HG03571 (cell line): ENCODE measurements at regions not wholly inside any gene's neighbourhood (a gene's known extent, or its start where the extent isn't known, plus 50 kb on each side); places are given as distances from the start of the nearest gene placed in this dataset.

Experiments used
- ATAC-seq: cut with Tn5 transposase; IDR thresholded peaks from one replicate; pipeline ENCODE4 v1.9.1; 2021; ENCODE audit not compliant: unreplicated experiment

DNA sequence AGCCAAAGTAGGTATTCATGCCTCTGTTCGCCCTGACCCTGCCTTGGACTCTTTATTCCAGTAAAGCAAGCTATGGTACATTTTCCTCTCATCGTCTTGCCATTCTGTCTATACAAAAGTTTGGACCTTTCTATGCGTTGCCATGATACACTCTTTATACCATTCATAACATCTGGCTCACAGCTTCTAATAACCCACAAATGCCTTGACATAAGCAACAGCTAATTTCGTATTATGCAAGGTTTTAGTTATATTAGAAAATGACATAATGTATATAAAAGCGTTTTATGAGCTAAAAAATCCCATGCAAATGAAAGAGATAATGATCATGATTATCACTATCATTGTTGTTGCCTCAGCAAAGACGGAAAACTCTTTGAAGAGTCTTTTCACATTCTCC is 265.7 kb downstream of the TMEM167A start:
- ATAC-seq = no peak

DNA sequence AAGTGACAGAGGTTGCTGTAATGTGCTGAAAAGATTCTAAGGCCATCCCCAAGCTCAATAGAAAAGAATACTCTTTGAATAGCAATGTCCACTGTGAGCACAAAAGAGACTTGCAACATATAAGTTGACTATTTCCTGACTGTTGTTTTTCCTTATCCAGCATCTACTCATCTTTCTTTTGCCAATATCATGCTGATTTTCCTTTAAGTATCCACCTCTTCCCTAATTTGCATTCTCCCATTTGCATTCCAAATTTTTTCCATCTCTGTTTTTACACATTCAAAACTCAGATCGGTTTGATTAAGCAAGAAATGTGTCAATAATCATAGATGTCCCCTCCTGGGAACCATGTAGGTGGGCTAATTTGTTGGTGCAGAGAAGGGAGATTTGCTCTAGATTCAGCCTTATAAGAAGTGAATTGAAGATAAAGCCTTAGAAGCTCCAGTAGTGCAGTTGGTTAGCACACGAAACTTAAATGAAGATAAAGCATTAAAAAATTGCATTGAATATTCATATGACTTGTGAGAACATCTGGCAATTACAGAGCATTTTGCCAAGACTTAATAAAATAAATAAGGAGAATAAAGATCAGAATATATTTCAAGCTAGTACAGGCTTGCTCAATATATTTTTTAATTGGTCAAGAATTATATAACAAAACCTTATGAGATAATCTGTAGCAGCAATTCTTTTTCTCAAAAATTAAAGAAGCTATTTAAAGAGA is 267.6 kb downstream of the TMEM167A start:
- ATAC-seq = no peak

- ATAC-seq = no peak
These were observed 268.2 kb downstream of the TMEM167A start for GRCh38 chr5:82808960-82809359.

- no peak for ATAC-seq
These were observed 270.2 kb downstream of the TMEM167A start for GRCh38 chr5:82807021-82807420.

DNA sequence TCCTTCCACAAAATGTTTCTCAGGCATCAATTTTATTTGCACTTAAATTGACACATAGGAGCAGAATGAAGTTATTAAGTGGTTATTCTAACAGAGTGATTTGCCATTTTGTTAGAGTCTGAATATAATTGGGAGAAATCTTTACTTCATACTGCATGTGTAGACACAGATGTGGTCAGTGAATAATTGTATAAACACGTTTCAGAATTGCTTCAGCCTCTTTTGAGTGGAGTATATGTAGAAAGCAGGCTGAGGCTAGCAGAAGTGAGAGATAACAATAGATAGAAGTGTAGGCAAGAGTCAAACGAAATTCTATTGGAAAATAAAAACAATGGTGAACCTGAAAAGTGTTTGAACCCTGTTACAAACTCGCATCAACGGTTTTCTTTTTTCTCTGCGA is 270.7 kb downstream of the TMEM167A start:
- ATAC-seq = no peak

DNA sequence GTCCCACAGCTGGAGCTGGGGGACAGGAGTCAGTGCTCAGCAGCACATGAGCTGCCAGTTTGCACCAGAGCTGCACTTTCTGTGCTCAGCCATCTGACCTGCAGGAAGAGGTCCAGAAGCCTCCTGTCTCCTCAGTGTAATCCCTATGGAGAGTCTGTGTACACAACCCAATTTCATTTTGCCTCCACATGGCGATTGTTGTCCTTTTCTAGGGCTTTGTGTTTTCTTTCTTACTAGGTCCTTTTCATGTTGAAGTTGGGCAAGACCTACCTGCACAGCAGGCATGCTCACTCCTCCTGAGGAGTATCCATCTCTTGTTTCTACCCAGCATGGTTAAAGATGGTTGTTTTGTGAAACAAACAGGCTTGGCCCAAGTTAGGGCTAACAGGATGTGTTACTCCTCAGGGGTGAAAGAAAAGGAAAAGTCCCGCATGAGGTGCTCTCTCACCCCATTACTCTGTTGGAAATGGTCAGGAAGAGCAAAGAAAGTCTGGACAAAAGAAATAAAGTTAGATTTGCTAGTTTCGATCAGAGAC is 273.0 kb downstream of the TMEM167A start:
- ATAC-seq = no peak

GRCh38 chr5:82802954-82803353 is 274.2 kb downstream of the TMEM167A start:
- ATAC-seq = no peak

GRCh38 chr5:82800826-82801225 is 276.4 kb downstream of the TMEM167A start:
- ATAC-seq = no peak

DNA sequence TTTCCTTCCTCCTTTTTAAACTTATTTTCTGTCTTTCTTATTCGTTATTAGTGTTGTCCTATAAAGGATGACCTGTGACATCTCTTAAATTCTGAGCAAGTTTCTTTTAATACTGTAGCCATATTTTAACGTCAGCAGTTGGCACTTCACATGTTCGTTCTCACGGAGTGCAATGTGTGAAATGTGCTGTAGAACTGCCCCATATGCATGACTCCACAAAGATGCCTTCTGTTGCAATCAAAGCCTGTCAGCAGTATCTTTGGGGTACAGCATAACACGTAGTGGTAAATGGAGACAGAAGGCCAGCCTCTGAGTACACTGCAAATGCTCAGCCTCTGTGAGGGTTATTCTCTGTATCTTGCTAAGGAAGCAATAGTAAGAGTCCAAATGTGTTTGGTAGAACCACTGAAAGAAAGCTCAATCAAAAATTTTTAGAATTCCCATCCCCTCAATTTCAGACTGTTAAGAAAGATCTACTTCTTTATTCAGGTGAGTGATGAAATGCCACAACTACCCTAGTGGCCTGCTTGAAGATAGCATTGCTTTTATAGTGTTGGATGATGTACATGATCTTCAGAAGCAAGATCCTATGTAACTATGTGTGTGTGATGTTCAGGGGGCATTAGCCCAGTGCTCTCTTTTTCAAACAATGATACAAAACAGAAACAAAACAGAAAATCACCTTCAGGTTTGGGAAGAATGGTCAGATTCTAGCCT is 277.7 kb downstream of the TMEM167A start:
- no peak for ATAC-seq

GRCh38 chr5:82798676-82799075 is 278.5 kb downstream of the TMEM167A start:
- ATAC-seq = no peak

GRCh38 chr5:82796643-82797416 is 280.4 kb downstream of the TMEM167A start:
- ATAC-seq = no peak

DNA sequence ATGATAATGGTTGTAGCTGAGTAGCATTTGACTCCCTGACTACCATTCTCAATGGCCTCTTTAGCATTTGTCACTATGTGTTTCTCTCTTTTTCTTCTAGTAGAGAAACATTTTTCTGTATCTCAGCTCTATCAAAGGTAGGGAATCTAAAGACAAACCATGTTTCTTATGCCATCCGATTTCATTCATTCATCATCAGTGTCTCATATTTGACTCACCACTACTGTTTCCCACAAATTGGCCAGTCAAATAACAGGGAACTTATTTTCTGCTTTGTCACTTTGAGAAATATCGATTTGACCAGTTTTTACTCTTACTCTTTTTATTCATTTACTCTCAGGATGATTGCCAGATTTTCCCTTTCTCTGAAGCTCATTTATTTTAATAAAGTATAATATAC is 282.3 kb downstream of the TMEM167A start:
- no peak for ATAC-seq

DNA sequence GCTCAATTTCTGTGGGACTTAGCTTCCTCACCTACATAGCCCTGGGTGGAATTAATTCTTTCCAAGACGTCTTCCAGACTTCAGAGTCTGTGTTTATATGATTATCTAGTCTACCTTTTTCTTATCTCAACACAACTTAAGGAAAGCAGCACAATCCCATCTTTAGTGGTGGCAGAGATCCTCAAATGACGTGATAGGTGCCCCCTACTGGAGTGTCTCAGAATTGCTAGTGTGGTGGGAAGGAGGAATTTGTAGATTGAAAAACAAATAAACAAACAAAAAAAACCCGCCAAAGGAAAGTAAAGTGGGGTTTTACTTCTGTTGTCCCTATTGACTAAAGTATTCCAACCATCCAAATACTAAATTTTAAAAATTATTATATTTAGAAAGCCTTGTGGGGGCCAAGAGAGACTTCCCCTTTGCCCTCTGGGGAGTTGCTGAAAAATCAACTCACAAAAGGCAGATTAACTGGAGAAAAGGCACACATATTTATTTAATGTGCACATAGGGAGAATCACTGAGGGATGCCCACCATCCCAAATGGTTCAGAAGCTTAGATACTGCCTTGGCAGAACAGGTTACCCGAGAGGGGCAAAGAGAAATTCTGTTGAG is 283.3 kb downstream of the TMEM167A start:
- ATAC-seq = no peak

- no peak for ATAC-seq
These were observed 285.1 kb downstream of the TMEM167A start for GRCh38 chr5:82792096-82792495.

- no peak for ATAC-seq
These were observed 288.1 kb downstream of the TMEM167A start for GRCh38 chr5:82789095-82789494.

GRCh38 chr5:82786748-82787147 is 290.4 kb downstream of the TMEM167A start:
- no peak for ATAC-seq

DNA sequence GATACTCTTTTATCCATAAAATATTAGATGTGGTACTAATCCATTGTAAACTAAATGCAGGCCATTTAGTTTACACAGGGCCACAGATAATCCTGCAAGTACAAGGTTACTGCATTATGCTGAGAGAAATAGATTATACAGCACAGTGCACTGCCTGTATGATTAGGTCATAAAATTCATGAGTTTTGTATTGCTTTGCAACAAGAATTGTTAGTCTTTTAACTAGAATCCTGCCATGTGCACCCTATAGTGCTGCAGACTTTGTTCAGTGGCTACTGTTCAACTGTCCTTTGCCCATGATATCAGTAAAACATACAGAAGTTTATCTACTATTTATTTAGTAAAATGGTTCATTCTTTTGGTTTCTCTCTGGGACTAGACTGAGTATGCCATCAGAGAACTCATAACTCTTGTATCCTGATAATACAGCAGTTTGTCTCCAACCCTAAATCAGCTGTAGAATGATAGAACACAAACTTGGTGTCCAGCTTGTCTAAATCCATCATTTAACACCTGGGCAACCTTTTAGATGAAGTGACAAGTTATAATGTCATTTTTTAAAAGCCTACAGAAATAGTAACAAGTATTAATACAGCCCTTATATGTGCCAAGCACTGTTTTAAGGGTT is 291.2 kb downstream of the TMEM167A start:
- ATAC-seq = no peak

- no peak for ATAC-seq
These were observed 291.7 kb downstream of the TMEM167A start for GRCh38 chr5:82785456-82785855.

DNA sequence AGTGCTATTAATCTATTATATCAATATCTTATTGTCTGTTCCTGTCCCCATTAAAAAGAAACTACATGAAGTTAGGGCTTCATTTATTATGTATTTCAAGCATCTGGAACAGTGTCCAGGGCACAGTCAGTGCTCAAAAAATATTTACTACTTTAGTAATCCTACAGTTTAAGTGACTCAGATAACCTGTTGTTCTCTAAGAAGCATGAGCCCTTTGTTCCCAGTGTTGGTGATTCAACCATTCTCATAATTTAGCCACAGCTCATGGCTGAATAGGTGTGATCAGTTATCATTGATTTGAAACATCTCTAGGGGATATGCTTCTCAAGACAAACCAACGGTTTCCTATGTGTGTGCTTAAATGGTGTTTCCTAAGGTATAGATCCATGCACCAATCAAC is 292.7 kb downstream of the TMEM167A start:
- ATAC-seq = no peak

GRCh38 chr5:82777106-82777505 is 300.1 kb downstream of the TMEM167A start:
- no peak for ATAC-seq

- no peak for ATAC-seq
These were observed 304.9 kb downstream of the TMEM167A start for GRCh38 chr5:82772281-82772680.
